Body of pancreas (tissue), 4 donors: ENCODE measurements at regions not wholly inside any gene's neighbourhood (a gene's known extent, or its start where the extent isn't known, plus 50 kb on each side); places are given as distances from the start of the nearest gene placed in this dataset.

Experiments used
- ATAC-seq: fragments of 150-250 bp; one replicate; pipeline ENCODE4 v1.9.1; 2016
- DNase-seq, 4 donors: peaks; one replicate each; pipeline ENCODE4 v3.0.0-alpha.2; 2019
- H3K27ac ChIP-seq, 4 donors: fragments of 200-600 bp; sonication (generic); 1 replicate in 3 of 4; 2 replicates in 1 of 4; pipeline versions ENCODE4 v1.5.1 to v1.6.1; 2016 to 2019; ENCODE audit warnings: mild to moderate bottlenecking in 1 of 4, mixed read lengths in 1 of 4, moderate library complexity in 1 of 4
- H3K27me3 ChIP-seq, 2 donors: fragments of 200-600 bp; sonication (generic); one replicate each; pipeline ENCODE4 v1.6.0; 2016; ENCODE audit warnings: mild to moderate bottlenecking in 1 of 2
- H3K36me3 ChIP-seq, 2 donors: fragments of 200-600 bp; sonication (generic); replicated peaks in 1 of 2; 2 replicates each; pipeline ENCODE4 v1.5.1; 2016; ENCODE audit warnings: low read depth in 2 of 2; ENCODE audit not compliant: insufficient read depth in 1 of 2
- H3K4me1 ChIP-seq: fragments of 200-600 bp; sonication (generic); one replicate; pipeline ENCODE4 v1.6.0; 2016
- H3K4me3 ChIP-seq, 2 donors: fragments of 200-600 bp; sonication (generic); 1 replicate in 1 of 2; 2 replicates in 1 of 2; pipeline ENCODE4 v1.5.1; 2016 to 2019
- H3K9me3 ChIP-seq, 3 donors: fragments of 200-600 bp; sonication (generic); 1 replicate in 2 of 3; 2 replicates in 1 of 3; pipeline ENCODE4 v1.5.1; 2016
- CTCF ChIP-seq, 7 experiments: fragments of 450-650 bp in 4 of 7; fragments of 200-600 bp in 3 of 7; sonication (generic) in 3 of 7; IDR thresholded peaks; one replicate each; pipeline ENCODE4 v1.5.1; 2016 to 2019; ENCODE audit warnings: antibody characterized with exemption in 7 of 7
- POLR2A ChIP-seq, 3 donors: fragments of 450-650 bp; IDR thresholded peaks; one replicate each; pipeline ENCODE4 v1.6.1; 2016; ENCODE audit warnings: antibody characterized with exemption in 3 of 3, mild to moderate bottlenecking in 2 of 3
- WGBS, 2 donors: methylation state at CpG; one replicate each; pipeline ENCODE4 v1.1.5; 2017; 5-methylcytosine and 5-hydroxymethylcytosine counted together
- intact Hi-C: fragments of 100-400 bp; cut with DNase I; formaldehyde crosslinking; loops from one replicate; pipeline ENCODE4 v1.15.1; 2023

- ATAC-seq, result no peak
- DNase-seq, result no peak
- no peak overlapping the region for H3K27ac ChIP-seq
- no peaks in the 10 kb centered on the region for H3K27me3 ChIP-seq
- WGBS, 2 donors, result 75 to 80% methylated on average over 6 of the region's 6 CpGs
- H3K9me3 ChIP-seq, result no peaks in the 10 kb centered on the region
- no peaks in the 10 kb centered on the region for H3K36me3 ChIP-seq
- no peak overlapping the region for H3K4me3 ChIP-seq
- no peak for TF ChIP-seq POLR2A (IDR thresholded peaks at IDR 0.05)
- intact Hi-C loops, result no loop called here
- H3K4me1 ChIP-seq, result peaks cover 21% of the 10 kb centered on the region
Observed at GRCh38 chr9:121550041-121550440, 50.4 kb upstream of the GGTA1 start.

- no peak overlapping the region for H3K4me3 ChIP-seq
- DNase-seq, result peak; percentile 84 to 89 (median 87)
- H3K27me3 ChIP-seq, result no peaks in the 10 kb centered on the region
- TF ChIP-seq POLR2A (IDR thresholded peaks at IDR 0.05) (peak in 1 of 3 donors; percentile 13), CTCF (IDR thresholded peaks at IDR 0.05) (peak; percentile 90 to 96 (median 92))
- intact Hi-C loops, result no loop called here
- no peaks in the 10 kb centered on the region for H3K36me3 ChIP-seq
- H3K9me3 ChIP-seq, result no peaks in the 10 kb centered on the region
- 18 to 42% methylated on average over 15 to 40 of the region's 40 CpGs for WGBS, 2 donors
- no peak overlapping the region for H3K27ac ChIP-seq
- peaks cover 18% of the 10 kb centered on the region for H3K4me1 ChIP-seq
- ATAC-seq, result peak; percentile 74
Observed at GRCh38 chr9:121550569-121551512, 51.2 kb upstream of the GGTA1 start.

- H3K4me1 ChIP-seq, result peaks cover 20% of the 10 kb centered on the region
- no peak overlapping the region for H3K27ac ChIP-seq
- ATAC-seq, result no peak
- H3K9me3 ChIP-seq, result no peaks in the 10 kb centered on the region
- H3K27me3 ChIP-seq, result no peaks in the 10 kb centered on the region
- DNase-seq, result no peak
- 50 to 62% methylated on average over 8 to 9 of the region's 9 CpGs for WGBS, 2 donors
- intact Hi-C loops, result no loop called here
- H3K36me3 ChIP-seq, result no peaks in the 10 kb centered on the region
- H3K4me3 ChIP-seq, result no peak overlapping the region
- no peak for TF ChIP-seq POLR2A (IDR thresholded peaks at IDR 0.05)
- no peak for TF ChIP-seq CTCF (IDR thresholded peaks at IDR 0.05)
Observed at GRCh38 chr9:121551985-121552753, 52.5 kb upstream of the GGTA1 start.

- peaks cover 24% of the 10 kb centered on the region for H3K4me1 ChIP-seq
- intact Hi-C loops, result no loop called here
- peak overlapping the region in 2 of 4 donors; percentile 64 to 78 for H3K27ac ChIP-seq
Observed at GRCh38 chr9:121556082-121556481, 56.4 kb upstream of the GGTA1 start.

More at GRCh38 chr9:121556082-121556481, 56.4 kb upstream of the GGTA1 start:
- Histone ChIP-seq H3K36me3 (no peaks in the 10 kb centered on the region), H3K4me3 (no peak overlapping the region), H3K9me3 (no peaks in the 10 kb centered on the region), H3K27me3 (no peaks in the 10 kb centered on the region)
- DNase-seq (no peak), ATAC-seq (no peak)
- TF ChIP-seq CTCF (IDR thresholded peaks at IDR 0.05) (no peak), POLR2A (IDR thresholded peaks at IDR 0.05) (no peak)
- WGBS, 2 donors, result 96 to 100% methylated on average over 3 of the region's 3 CpGs
